CD4-positive, CD25-positive, alpha-beta regulatory T cell (primary cell): ENCODE measurements at regions not wholly inside any gene's neighbourhood (a gene's known extent, or its start where the extent isn't known, plus 50 kb on each side); places are given as distances from the start of the nearest gene placed in this dataset.
"Not testable (repeated sequence)": the region's sequence is repeated elsewhere in the genome, so short reads cannot be mapped to it uniquely, and the experiment has no call there.

ENCODE experiments used
- ATAC-seq, 2 donors: fragments of 150-1000 bp; cut with Tn5 transposase; one replicate each; pipeline ENCODE4 v1.10.0; 2021; ENCODE audit warnings: low read depth in 2 of 2, moderate number of reproducible peaks in 2 of 2, moderate library complexity in 1 of 2
- DNase-seq, 3 donors: peaks; one replicate each; pipeline versions ENCODE4 v3.0.0 to v3.0.0-alpha.2; 2012 to 2022; ENCODE audit warnings: mixed read lengths in 1 of 3
- H3K27ac ChIP-seq: one replicate; pipeline ENCODE4 v1.7.0; 2013; ENCODE audit warnings: mild to moderate bottlenecking, low read length; ENCODE audit not compliant: insufficient read depth, poor library complexity, severe bottlenecking
- H3K27me3 ChIP-seq: one replicate; pipeline ENCODE4 v1.7.0; 2013; ENCODE audit warnings: low read length; ENCODE audit not compliant: control insufficient read depth, insufficient read depth
- H3K36me3 ChIP-seq: one replicate; pipeline ENCODE4 v1.7.0; 2013; ENCODE audit warnings: mild to moderate bottlenecking, low read length, moderate library complexity; ENCODE audit not compliant: control insufficient read depth, insufficient read depth
- H3K4me1 ChIP-seq: 2 replicates; pipeline ENCODE4 v1.7.0; 2013; ENCODE audit warnings: mild to moderate bottlenecking, low read length; ENCODE audit not compliant: insufficient read depth, control insufficient read depth, poor library complexity, severe bottlenecking
- H3K4me3 ChIP-seq: one replicate; pipeline ENCODE4 v1.7.0; 2013; ENCODE audit warnings: low read depth, mild to moderate bottlenecking, low read length, moderate library complexity
- H3K9me3 ChIP-seq, 2 experiments: 1 replicate in 1 of 2; 2 replicates in 1 of 2; pipeline ENCODE4 v1.7.0; 2013; ENCODE audit warnings: low read length in 2 of 2, mild to moderate bottlenecking in 1 of 2, moderate library complexity in 1 of 2; ENCODE audit not compliant: control insufficient read depth in 2 of 2
- H3K27ac Mint-ChIP-seq, 3 donors: one replicate each; pipeline ENCODE4 v1.8.0; 2020 to 2022; ENCODE audit warnings: mild to moderate bottlenecking in 3 of 3, mixed read lengths in 3 of 3, moderate library complexity in 2 of 3
- H3K27me3 Mint-ChIP-seq: one replicate; pipeline ENCODE4 v1.8.0; 2022; ENCODE audit warnings: mild to moderate bottlenecking, mixed read lengths
- H3K36me3 Mint-ChIP-seq: one replicate; pipeline ENCODE4 v1.8.0; 2020; ENCODE audit warnings: mixed read lengths
- H3K4me1 Mint-ChIP-seq, 4 donors: one replicate each; pipeline ENCODE4 v1.8.0; 2020 to 2022; ENCODE audit warnings: mixed read lengths in 4 of 4, mild to moderate bottlenecking in 1 of 4
- H3K4me3 Mint-ChIP-seq, 4 donors: one replicate each; pipeline ENCODE4 v1.8.0; 2020 to 2022; ENCODE audit warnings: mild to moderate bottlenecking in 4 of 4, mixed read lengths in 4 of 4, moderate library complexity in 3 of 4
- H3K9me3 Mint-ChIP-seq, 7 donors: one replicate each; pipeline ENCODE4 v1.8.0; 2020 to 2022; ENCODE audit warnings: mixed read lengths in 7 of 7, mild to moderate bottlenecking in 3 of 7, moderate library complexity in 2 of 7

GRCh38 chr1:157226739-157227138, 88.5 kb upstream of the ETV3 start:
- no peaks in the 10 kb centered on the region for H3K4me1 ChIP-seq
- ATAC-seq (no peak), DNase-seq (peak in 1 of 3 donors; percentile 55)
- H3K27me3 ChIP-seq = peaks cover 9% of the 10 kb centered on the region
- no peaks in the 10 kb centered on the region for H3K36me3 ChIP-seq
- Mint-ChIP-seq H3K9me3 (peaks cover 0 to 4% (median 2%) of the 10 kb centered on the region in 7 donors), H3K27ac (no peak overlapping the region), H3K4me3 (no peak overlapping the region), H3K4me1 (no peaks in the 10 kb centered on the region), H3K36me3 (no peaks in the 10 kb centered on the region), H3K27me3 (peaks cover 12% of the 10 kb centered on the region)
- H3K27ac ChIP-seq = no peak overlapping the region
- H3K9me3 ChIP-seq = no peaks in the 10 kb centered on the region
- H3K4me3 ChIP-seq = no peak overlapping the region

- Histone ChIP-seq H3K9me3 (peaks cover 0 to 5% of the 10 kb centered on the region in 2 experiments), H3K27me3 (peaks cover 13% of the 10 kb centered on the region), H3K4me1 (no peaks in the 10 kb centered on the region), H3K36me3 (no peaks in the 10 kb centered on the region), H3K4me3 (no peak overlapping the region), H3K27ac (no peak overlapping the region)
- Mint-ChIP-seq H3K4me3 (no peak overlapping the region), H3K27me3 (peaks cover 43% of the 10 kb centered on the region), H3K9me3 (peaks cover 0 to 10% (median 3%) of the 10 kb centered on the region in 7 donors), H3K36me3 (no peaks in the 10 kb centered on the region), H3K4me1 (no peaks in the 10 kb centered on the region), H3K27ac (no peak overlapping the region)
- ATAC-seq (no peak), DNase-seq (no peak)
Observed at GRCh38 chr1:157219600-157219999, 81.4 kb upstream of the ETV3 start.

- peaks cover 0 to 14% (median 4%) of the 10 kb centered on the region in 7 donors for H3K9me3 Mint-ChIP-seq
- ATAC-seq = no peak
Observed at GRCh38 chr1:157219182-157219581, 81.0 kb upstream of the ETV3 start.

GRCh38 chr1:157218671-157219070, 80.5 kb upstream of the ETV3 start:
- H3K36me3 Mint-ChIP-seq = no peaks in the 10 kb centered on the region
- no peak overlapping the region for H3K27ac ChIP-seq
- no peak overlapping the region for H3K4me3 Mint-ChIP-seq
- ATAC-seq (no peak), DNase-seq (no peak)
- no peaks in the 10 kb centered on the region for H3K4me1 ChIP-seq
- H3K9me3 ChIP-seq = peaks cover 3 to 5% of the 10 kb centered on the region in 2 experiments
- no peaks in the 10 kb centered on the region for H3K36me3 ChIP-seq
- H3K27ac Mint-ChIP-seq = no peak overlapping the region
- H3K9me3 Mint-ChIP-seq = peaks cover under 1 to 18% (median 4%) of the 10 kb centered on the region in 7 donors
- no peaks in the 10 kb centered on the region for H3K4me1 Mint-ChIP-seq
- no peak overlapping the region for H3K4me3 ChIP-seq
- peaks cover 47% of the 10 kb centered on the region for H3K27me3 Mint-ChIP-seq
- peaks cover 10% of the 10 kb centered on the region for H3K27me3 ChIP-seq

More at GRCh38 chr1:157219182-157219581, 81.0 kb upstream of the ETV3 start:
- H3K36me3 Mint-ChIP-seq = no peaks in the 10 kb centered on the region
- no peaks in the 10 kb centered on the region for H3K36me3 ChIP-seq
- peaks cover 45% of the 10 kb centered on the region for H3K27me3 Mint-ChIP-seq
- no peaks in the 10 kb centered on the region for H3K4me1 ChIP-seq
- H3K4me3 ChIP-seq = no peak overlapping the region
- H3K27ac ChIP-seq = no peak overlapping the region
- DNase-seq = no peak
- H3K27ac Mint-ChIP-seq = no peak overlapping the region
- H3K9me3 ChIP-seq = peaks cover 0 to 5% of the 10 kb centered on the region in 2 experiments
- no peak overlapping the region for H3K4me3 Mint-ChIP-seq
- H3K27me3 ChIP-seq = peaks cover 10% of the 10 kb centered on the region
- no peaks in the 10 kb centered on the region for H3K4me1 Mint-ChIP-seq

- ATAC-seq = no peak
- no peak overlapping the region for H3K4me3 Mint-ChIP-seq
- peaks cover 55% of the 10 kb centered on the region for H3K27me3 Mint-ChIP-seq
- Histone ChIP-seq H3K9me3 (peaks cover 8% of the 10 kb centered on the region in 2 experiments), H3K36me3 (no peaks in the 10 kb centered on the region), H3K4me3 (no peak overlapping the region), H3K4me1 (no peaks in the 10 kb centered on the region), H3K27ac (no peak overlapping the region), H3K27me3 (peaks cover 8% of the 10 kb centered on the region)
- no peaks in the 10 kb centered on the region for H3K36me3 Mint-ChIP-seq
- DNase-seq = no peak
- H3K4me1 Mint-ChIP-seq = no peaks in the 10 kb centered on the region
- no peak overlapping the region for H3K27ac Mint-ChIP-seq
- H3K9me3 Mint-ChIP-seq = peaks cover 5 to 27% (median 10%) of the 10 kb centered on the region in 7 donors
Observed at GRCh38 chr1:157217486-157217885, 79.3 kb upstream of the ETV3 start.

GRCh38 chr1:157213836-157214235, 75.6 kb upstream of the ETV3 start:
- Mint-ChIP-seq H3K9me3 (peaks cover 5 to 29% (median 10%) of the 10 kb centered on the region in 7 donors), H3K27me3 (peaks cover 46% of the 10 kb centered on the region), H3K36me3 (no peaks in the 10 kb centered on the region), H3K27ac (no peak overlapping the region), H3K4me1 (no peaks in the 10 kb centered on the region), H3K4me3 (no peak overlapping the region)
- Histone ChIP-seq H3K27me3 (peaks cover 10% of the 10 kb centered on the region), H3K9me3 (peaks cover 8% of the 10 kb centered on the region in 2 experiments), H3K27ac (no peak overlapping the region), H3K4me1 (no peaks in the 10 kb centered on the region), H3K4me3 (no peak overlapping the region), H3K36me3 (no peaks in the 10 kb centered on the region)
- no peak for DNase-seq
- ATAC-seq = no peak

GRCh38 chr1:157209514-157209913, 71.3 kb upstream of the ETV3 start:
- no peaks in the 10 kb centered on the region for H3K36me3 ChIP-seq
- no peak overlapping the region for H3K27ac ChIP-seq
- peaks cover 7% of the 10 kb centered on the region for H3K27me3 ChIP-seq
- no peak for DNase-seq
- peaks cover 3 to 8% of the 10 kb centered on the region in 2 experiments for H3K9me3 ChIP-seq
- Mint-ChIP-seq H3K4me3 (no peak overlapping the region), H3K4me1 (no peaks in the 10 kb centered on the region), H3K36me3 (no peaks in the 10 kb centered on the region), H3K27ac (no peak overlapping the region), H3K9me3 (peaks cover 3 to 24% (median 10%) of the 10 kb centered on the region in 7 donors), H3K27me3 (peaks cover 43% of the 10 kb centered on the region)
- no peak for ATAC-seq
- H3K4me3 ChIP-seq = no peak overlapping the region
- H3K4me1 ChIP-seq = no peaks in the 10 kb centered on the region

- not testable (repeated sequence) for ATAC-seq, H3K4me3 Mint-ChIP-seq, H3K27me3 ChIP-seq, H3K27ac ChIP-seq, H3K4me1 ChIP-seq, H3K27ac Mint-ChIP-seq, H3K9me3 ChIP-seq, H3K36me3 ChIP-seq, H3K9me3 Mint-ChIP-seq, H3K4me3 ChIP-seq, DNase-seq, H3K36me3 Mint-ChIP-seq, H3K4me1 Mint-ChIP-seq
- peaks cover 25% of the 10 kb centered on the region for H3K27me3 Mint-ChIP-seq
Observed at GRCh38 chr1:157205982-157206381, 67.8 kb upstream of the ETV3 start.
